Loucy (cell line): ENCODE measurements at regions not wholly inside any gene's neighbourhood (a gene's known extent, or its start where the extent isn't known, plus 50 kb on each side); places are given as distances from the start of the nearest gene placed in this dataset.

ENCODE experiments used
- H2AFZ ChIP-seq: fragments of 200-600 bp; sonication (generic); 2 replicates; pipeline ENCODE4 v1.6.0; 2016; ENCODE audit warnings: antibody characterized with exemption, mild to moderate bottlenecking, low read length, moderate library complexity
- H3F3A ChIP-seq: fragments of 200-600 bp; 2 replicates; pipeline ENCODE4 v1.6.0; 2016; ENCODE audit warnings: antibody characterized with exemption, low read depth, mild to moderate bottlenecking
- H3K27me3 ChIP-seq: fragments of 200-600 bp; sonication (generic); 2 replicates; pipeline ENCODE4 v1.6.1; 2014; ENCODE audit warnings: low read length, mild to moderate bottlenecking; ENCODE audit not compliant: insufficient read depth, poor library complexity, severe bottlenecking
- H3K36me3 ChIP-seq: fragments of 200-600 bp; sonication (generic); 2 replicates; pipeline ENCODE4 v1.6.1; 2016; ENCODE audit warnings: low read length; ENCODE audit not compliant: insufficient read depth
- H3K4me1 ChIP-seq: fragments of 200-600 bp; sonication (generic); 2 replicates; pipeline ENCODE4 v1.5.1; 2014; ENCODE audit warnings: low read length, mild to moderate bottlenecking; ENCODE audit not compliant: insufficient read depth, poor library complexity, severe bottlenecking
- H3K4me2 ChIP-seq: fragments of 200-600 bp; sonication (generic); 2 replicates; pipeline ENCODE4 v1.6.0; 2014; ENCODE audit warnings: antibody characterized with exemption, low read length, low read depth, mild to moderate bottlenecking; ENCODE audit not compliant: poor library complexity, severe bottlenecking
- H3K4me3 ChIP-seq: fragments of 200-600 bp; sonication (generic); 2 replicates; pipeline ENCODE4 v1.5.1; 2014; ENCODE audit warnings: low read length, mild to moderate bottlenecking, mixed read lengths; ENCODE audit not compliant: poor library complexity, severe bottlenecking
- H3K79me2 ChIP-seq: fragments of 200-600 bp; sonication (generic); 2 replicates; pipeline ENCODE4 v1.6.1; 2014; ENCODE audit warnings: low read length; ENCODE audit not compliant: insufficient read depth
- H3K9ac ChIP-seq: fragments of 200-600 bp; sonication (generic); 2 replicates; pipeline ENCODE4 v1.6.0; 2014; ENCODE audit warnings: mild to moderate bottlenecking, low read depth, low read length, moderate library complexity; ENCODE audit not compliant: poor library complexity, severe bottlenecking
- H3K9me2 ChIP-seq: fragments of 200-600 bp; sonication (generic); replicated peaks from 2 replicates; pipeline ENCODE4 v1.6.1; 2016; ENCODE audit warnings: low read depth, low read length, mixed read lengths
- H3K9me3 ChIP-seq: fragments of 200-600 bp; sonication (generic); 2 replicates; pipeline ENCODE4 v1.6.1; 2014; ENCODE audit warnings: mild to moderate bottlenecking, antibody characterized with exemption, low read length, low read depth; ENCODE audit not compliant: insufficient read depth
- H4K20me1 ChIP-seq: fragments of 200-600 bp; sonication (generic); 2 replicates; pipeline ENCODE4 v1.6.0; 2014; ENCODE audit warnings: antibody characterized with exemption, low read length, mild to moderate bottlenecking; ENCODE audit not compliant: insufficient read depth, poor library complexity, severe bottlenecking
- CTCF ChIP-seq: fragments of 200-600 bp; sonication (generic); conservative IDR thresholded peaks from 2 replicates; pipeline ENCODE4 v1.5.1; 2014; ENCODE audit warnings: mild to moderate bottlenecking, antibody characterized with exemption, low read length
- EZH2phosphoT487 ChIP-seq: fragments of 200-600 bp; IDR thresholded peaks from 2 replicates; pipeline ENCODE4 v1.6.1; 2018; ENCODE audit warnings: antibody characterized with exemption, mild to moderate bottlenecking, moderate library complexity, borderline replicate concordance

GRCh38 chr5:107320376-107320775, 350.4 kb downstream of the EFNA5 start:
- TF ChIP-seq CTCF (no peak), EZH2phosphoT487 (no peak)
- Histone ChIP-seq H2AFZ (no peak overlapping the region), H3K27me3 (no peaks in the 10 kb centered on the region), H3K79me2 (no peaks in the 10 kb centered on the region), H3K4me1 (no peaks in the 10 kb centered on the region), H3K9me3 (no peaks in the 10 kb centered on the region), H3K9me2 (no peaks in the 10 kb centered on the region), H3K9ac (no peak overlapping the region), H3K4me2 (no peak overlapping the region), H3K36me3 (no peaks in the 10 kb centered on the region), H3F3A (no peaks in the 10 kb centered on the region), H3K4me3 (no peak overlapping the region), H4K20me1 (no peaks in the 10 kb centered on the region)

- TF ChIP-seq EZH2phosphoT487 (no peak), CTCF (no peak)
- H3K4me2 ChIP-seq, result no peak overlapping the region
- no peaks in the 10 kb centered on the region for H3K9me3 ChIP-seq
- no peak overlapping the region for H3K9ac ChIP-seq
- no peaks in the 10 kb centered on the region for H3K4me1 ChIP-seq
- H4K20me1 ChIP-seq, result no peaks in the 10 kb centered on the region
- no peaks in the 10 kb centered on the region for H3K27me3 ChIP-seq
- H3K4me3 ChIP-seq, result no peak overlapping the region
- no peak overlapping the region for H2AFZ ChIP-seq
- no peaks in the 10 kb centered on the region for H3K36me3 ChIP-seq
- no peaks in the 10 kb centered on the region for H3K9me2 ChIP-seq
- H3F3A ChIP-seq, result no peaks in the 10 kb centered on the region
- no peaks in the 10 kb centered on the region for H3K79me2 ChIP-seq
These were observed 350.8 kb downstream of the EFNA5 start for GRCh38 chr5:107319901-107320300.

GRCh38 chr5:107314330-107314729, 356.4 kb downstream of the EFNA5 start:
- H3K27me3 ChIP-seq, result no peaks in the 10 kb centered on the region
- no peaks in the 10 kb centered on the region for H4K20me1 ChIP-seq
- H3K4me3 ChIP-seq, result no peak overlapping the region
- H3F3A ChIP-seq, result no peaks in the 10 kb centered on the region
- TF ChIP-seq EZH2phosphoT487 (no peak), CTCF (no peak)
- no peaks in the 10 kb centered on the region for H3K36me3 ChIP-seq
- no peaks in the 10 kb centered on the region for H3K79me2 ChIP-seq
- H3K9me2 ChIP-seq, result no peaks in the 10 kb centered on the region
- H3K4me1 ChIP-seq, result no peaks in the 10 kb centered on the region
- H3K9me3 ChIP-seq, result no peaks in the 10 kb centered on the region
- H2AFZ ChIP-seq, result no peak overlapping the region
- H3K9ac ChIP-seq, result no peak overlapping the region
- no peak overlapping the region for H3K4me2 ChIP-seq
